ENCODE measurements at regions not wholly inside any gene's neighbourhood (a gene's known extent, or its start where the extent isn't known, plus 50 kb on each side); places are given as distances from the start of the nearest gene placed in this dataset.

DNA sequence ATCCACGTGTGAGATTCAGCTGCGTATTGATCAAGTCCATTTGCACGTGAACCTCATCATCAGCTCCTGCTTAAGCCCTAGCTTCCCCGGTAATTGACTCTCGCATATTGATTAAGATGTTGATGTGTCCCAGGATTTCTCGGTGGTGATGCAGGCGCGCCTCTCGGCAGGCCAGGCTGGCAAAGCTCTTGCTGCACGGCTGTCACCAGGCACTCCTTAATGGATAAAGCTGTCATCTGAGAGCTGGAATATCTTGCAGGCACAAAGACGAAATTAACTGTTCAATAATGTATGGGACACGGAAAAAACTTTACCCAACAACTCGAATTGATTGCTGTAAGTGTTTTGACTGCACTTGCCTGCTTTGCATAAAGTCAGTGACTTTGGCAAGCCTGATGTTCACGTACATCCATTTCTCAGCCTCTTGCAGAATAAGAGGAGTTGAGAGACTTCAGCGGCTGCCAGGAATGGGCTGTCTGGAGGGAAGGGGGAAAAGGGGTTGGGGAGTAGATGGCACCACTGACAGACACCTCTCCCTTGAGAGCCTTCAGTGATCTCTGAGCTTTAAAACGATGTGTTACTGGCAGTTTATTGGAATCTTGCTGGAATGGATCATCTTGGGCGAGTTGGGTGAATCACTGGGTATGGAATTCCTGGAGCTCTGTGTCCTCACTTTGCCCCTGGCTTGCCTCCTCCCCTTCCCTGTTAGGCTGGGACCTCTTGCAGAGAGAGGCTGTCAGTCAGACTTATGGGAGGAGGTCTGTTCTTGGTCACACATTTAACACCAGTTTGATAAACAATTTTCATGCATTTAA lies 650.3 kb downstream of the CCDC171 start:
- DNase-seq: peak in 1 of 14 donors; percentile 21

DNA sequence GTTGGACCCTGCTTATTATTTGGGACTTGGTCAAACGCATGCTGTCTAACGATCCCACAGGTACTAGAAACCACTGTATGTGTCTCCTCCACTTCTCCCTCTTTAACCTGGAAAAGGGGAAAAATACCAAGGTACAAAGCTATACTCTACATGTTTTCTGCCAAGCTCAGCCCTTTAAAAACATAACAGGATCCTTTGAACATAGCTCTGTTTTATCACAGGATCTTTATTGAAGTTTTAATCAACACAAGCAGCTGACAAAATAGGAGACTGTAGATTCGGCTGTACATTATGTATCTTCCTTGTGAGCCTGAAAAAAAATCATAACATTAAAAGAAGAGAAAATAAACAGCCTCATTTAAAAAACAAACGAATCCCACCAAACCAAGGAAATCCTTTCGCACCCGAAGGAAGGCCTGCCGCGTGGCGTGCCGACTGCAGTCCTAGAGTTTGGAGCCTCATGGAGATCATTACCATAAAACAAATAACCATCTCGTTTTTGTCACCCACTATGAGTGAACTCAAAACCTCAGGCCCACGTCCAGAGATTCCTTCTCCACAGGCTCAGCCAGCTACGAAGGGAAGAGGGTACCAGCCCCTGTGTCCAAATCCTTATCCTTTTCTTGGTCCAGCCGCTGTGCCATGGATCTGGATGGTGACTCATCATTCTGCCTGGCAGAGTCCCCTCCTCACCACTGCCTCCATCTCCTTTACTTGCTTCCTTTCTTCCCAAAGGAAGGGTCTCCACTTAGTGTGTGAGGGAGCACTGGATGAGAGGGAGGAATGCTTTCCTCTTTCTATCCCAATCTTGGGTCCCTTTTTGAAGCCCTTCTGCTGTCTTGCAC lies 651.1 kb downstream of the CCDC171 start:
- no peak for DNase-seq

DNA sequence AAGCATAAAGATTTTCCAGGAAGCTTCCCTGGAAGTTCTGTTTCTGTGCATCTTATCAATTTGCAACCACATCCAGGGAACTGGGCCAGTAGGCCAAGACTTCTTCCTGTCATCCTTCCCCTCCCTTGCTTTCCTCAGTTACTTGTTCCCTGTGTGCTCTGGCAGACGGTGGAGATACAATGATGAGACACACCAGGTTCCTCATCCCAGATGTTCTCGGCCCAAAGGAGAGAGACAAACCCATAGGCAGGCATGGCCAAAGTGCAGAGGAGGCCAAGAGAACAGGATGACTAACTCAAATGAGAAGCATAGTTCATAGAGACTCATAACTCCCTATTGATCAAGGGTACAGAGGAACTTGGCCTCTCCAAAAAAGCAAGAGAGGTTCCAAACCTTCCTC lies 652.6 kb downstream of the CCDC171 start:
- no peak for DNase-seq

DNA sequence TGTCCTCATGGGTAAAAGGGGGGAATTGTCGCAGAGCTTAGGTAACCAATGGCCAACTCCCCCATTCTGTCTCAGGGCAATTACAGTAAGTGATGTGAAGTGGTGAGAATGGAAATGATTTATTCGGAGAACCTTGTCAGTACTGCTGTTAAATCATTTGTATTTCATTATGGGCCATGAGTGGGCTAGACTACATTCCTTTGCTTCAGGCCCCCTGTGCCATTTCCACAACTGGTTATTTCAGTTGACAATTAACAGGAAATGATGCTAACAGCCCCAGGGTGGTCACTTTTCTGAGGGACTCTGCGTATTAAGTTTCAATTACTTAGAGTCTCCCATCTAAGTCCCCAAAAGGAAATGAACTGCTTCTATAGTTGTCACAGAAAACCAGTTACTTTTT lies 653.7 kb downstream of the CCDC171 start:
- no peak for DNase-seq

DNA sequence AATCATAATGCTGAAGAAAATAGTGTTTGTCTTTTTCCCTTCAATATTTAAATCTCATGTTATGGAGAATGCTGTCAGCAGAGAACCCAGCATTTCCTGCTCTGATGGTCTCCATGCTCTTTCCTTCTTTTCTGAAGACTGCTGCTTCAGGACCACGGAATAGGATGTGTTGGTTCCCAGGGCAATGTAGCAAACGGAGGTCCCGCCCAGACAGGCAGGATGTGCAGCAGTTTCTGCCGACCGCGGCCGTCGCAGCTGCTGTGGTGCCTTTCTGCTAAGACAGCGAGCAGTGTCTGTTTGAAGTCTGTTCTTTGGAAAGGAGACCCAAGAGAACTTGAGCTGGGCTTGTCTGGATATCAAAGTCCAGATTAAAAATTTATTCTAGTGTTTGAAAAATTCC lies 654.3 kb downstream of the CCDC171 start:
- DNase-seq: peak in 1 of 14 donors; percentile 1

DNA sequence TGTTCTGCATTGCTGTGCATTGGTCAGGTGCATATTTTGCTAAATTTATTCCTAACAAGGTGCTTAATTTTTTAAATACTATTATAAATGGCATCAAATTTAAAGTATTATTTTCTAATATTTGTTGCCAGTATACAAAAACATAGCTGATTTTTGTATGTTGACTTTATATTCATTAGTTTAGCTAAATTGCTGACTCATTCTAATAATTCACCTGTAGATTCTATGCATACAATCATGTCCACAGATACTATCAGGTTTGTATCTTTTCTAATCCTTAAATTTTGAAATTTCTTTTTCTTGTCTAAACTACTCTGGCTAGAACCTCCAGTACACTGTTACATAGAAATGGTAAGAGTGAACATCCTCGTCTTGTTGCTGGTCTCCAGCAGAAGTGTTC lies 657.6 kb downstream of the CCDC171 start:
- no peak for DNase-seq

DNA sequence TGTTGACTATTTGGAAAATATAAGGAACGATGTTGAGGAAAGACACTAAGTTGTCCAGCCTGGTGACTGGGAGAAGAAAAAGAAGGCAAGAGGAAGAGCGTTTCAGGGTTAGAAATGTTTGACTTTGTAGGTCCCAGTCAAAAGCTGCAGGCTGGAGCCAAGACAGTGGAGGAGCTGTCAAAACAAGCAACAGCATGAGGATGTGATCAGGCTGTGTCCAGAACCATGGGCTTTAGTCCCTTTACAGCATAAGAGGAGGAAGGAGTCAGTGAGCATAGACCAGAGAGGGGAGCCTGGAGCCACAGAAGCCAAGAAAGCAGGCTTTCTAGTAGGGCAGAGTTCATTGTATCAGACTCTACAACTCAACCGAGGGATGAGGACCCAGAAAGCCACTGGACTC lies 658.5 kb downstream of the BNC2 start:
- no peak for DNase-seq

DNA sequence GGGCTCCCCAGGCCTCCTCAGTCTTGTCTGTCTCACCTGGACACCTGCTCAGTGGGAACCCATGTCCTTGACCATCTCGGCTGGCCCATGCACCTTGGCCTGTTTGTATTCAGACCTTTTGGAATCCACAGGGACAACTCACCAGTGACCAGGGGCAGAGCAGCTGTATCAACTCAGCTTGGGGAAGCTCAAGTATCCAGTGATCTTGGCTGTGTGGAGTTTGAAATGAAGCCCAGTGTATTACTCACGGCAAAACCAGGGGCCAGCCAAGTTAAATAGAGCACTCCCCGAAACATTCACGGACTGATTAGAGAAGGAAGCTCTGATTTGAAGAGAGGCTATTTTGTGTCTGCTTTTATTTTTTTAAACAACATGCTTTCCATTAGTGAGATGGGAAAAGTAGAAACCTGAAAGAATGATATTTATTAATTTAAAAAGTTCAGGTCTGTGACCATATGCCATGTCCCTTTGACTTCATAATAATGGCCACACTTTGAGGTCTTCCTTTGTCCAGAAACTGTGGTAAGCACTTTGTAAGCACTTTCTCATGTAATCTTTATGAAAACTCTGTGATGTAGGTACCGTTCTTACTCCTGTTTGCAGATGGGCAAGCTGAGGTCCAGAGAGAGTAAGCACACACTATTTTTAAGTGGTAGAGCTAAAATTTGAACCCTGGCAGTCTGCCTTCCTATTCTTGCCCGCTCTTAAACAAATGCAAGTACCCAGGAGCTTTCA lies 656.5 kb downstream of the BNC2 start:
- DNase-seq: no peak

DNA sequence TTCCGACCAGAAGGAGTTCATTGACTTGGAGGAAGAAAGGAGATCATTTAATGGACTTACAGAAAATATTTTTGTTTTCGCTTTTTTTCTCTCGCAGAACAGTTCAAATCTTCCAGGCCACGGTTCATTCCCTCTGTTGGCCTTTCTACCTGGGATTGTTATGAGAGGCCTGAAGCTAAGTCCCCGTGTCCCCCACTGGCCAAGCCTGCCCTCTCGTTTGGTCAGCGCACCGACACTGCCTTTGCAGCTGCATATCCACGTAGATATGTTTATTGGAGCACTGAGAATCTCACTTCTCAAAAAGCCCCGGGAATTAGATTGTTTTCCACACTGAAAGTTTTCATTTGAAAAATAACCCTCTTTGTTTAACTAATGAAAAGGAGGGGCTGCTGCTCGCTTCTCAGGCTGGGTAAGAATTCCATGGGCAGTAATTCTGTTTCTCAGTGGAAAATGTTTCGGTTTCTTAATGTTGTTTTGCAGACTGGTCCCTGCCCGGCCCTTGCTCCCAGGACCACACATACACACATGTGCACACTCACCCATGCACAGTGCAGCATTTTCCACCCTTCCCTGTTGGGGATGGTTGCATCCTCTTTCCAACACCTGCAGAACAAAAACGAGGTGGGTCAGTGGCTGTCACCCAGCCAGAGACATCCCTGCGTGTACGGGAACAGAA lies 655.7 kb downstream of the BNC2 start:
- no peak for DNase-seq

DNA sequence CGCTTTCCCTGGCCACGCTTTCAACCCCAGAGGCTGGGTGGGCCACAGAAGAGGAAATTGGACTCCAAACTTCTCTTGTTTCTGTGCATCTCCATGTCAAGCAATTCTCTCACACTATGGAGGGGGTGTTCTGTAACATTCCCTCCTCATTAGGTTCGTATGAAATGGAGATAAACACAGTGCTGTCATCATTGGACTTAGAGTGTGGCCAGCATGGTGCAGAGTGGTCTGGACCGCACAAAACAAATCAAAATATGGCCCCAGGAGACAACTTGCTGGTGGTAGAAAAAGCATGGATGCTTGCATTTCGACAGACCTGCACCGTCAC lies 655.2 kb downstream of the BNC2 start:
- DNase-seq: no peak

DNA sequence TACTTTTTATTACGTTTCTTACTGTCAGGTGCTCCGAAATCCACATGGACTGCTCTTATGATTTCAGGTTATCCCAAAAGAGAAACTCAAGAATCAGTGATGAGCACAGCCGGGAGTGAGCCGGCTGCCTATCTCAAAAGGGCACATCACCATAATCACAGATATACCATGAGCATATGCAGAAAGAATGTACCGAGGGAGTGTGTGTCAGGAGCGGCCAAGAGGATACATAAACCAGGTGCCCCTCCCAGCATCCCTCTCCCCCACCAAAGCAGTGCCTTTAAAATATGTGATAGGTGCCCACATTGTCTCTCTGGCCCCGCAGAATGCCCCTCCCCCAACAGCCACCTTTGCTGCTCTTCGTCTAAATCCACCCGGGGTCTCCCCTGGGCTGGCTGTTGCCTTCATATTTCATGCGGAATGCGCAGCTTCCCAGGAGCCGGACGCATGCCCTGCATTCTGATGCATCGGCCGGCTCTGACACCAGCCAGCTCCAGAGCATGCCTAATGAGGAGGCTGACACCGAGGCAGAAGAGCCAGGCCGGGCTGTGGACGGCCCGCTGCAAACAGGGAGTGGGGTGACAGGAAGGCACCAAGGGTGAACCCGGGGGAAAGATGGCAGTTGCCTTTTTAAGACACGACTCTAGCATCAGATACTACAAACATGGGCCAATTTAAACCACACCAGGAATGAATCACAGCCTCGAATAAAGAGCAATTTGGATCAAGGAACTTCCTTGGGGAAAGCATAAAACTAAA lies 652.3 kb downstream of the BNC2 start:
- peak in 2 of 14 donors; percentile 18 to 21 for DNase-seq

DNA sequence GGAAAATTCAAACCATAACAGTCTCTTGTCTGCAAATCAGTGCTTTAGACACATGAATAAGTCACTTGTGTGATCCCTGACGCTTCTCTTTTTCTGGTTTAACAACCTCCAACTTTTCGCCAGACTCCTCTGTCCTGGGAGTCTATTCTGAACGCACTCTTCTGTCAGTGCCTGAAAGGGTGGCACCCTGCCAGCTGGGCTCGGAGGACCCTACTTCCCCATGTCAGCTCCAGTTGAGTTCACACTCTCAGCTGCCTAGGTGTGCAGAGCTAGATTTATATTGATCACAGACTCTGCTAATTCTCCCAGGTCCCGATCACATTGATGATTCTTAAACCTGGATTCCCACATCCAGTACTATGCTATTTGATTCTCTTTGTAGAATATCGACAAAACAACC lies 649.1 kb downstream of the BNC2 start:
- DNase-seq: peak in 1 of 14 donors; percentile 9

DNA sequence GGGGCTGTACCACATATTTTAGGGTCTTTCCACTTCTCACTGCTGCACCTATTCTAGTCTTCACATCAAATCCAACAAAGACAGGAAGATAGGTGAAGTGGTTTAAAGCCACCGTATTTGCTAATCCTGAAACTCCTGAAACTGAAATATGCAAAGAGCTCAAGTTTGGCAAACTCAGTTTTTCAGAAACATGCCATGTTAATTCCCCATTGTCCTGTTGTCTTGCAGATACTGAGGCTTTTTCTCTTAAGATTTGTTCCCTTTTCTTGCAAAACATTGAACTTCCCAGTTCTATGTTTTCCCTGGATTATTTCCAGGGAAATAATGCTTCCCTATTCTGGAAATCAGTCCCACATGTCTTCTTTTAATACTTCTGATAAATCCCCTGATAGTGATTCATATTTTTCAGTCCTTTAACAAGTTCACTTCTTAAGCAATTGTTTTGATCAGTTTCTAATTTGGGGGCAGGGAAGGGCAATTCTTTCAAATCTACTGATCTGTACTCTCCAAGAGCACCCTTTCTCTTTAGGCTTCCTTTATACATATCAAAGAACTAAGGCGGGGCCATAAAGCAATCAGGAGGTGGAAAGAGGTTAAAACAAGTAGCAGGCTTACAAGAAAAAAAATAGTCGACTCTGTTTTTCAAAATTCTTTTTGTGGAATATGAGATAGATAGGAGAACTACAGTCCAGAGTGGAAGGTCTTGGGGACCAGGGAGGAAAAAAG lies 648.5 kb downstream of the BNC2 start:
- DNase-seq: no peak

DNA sequence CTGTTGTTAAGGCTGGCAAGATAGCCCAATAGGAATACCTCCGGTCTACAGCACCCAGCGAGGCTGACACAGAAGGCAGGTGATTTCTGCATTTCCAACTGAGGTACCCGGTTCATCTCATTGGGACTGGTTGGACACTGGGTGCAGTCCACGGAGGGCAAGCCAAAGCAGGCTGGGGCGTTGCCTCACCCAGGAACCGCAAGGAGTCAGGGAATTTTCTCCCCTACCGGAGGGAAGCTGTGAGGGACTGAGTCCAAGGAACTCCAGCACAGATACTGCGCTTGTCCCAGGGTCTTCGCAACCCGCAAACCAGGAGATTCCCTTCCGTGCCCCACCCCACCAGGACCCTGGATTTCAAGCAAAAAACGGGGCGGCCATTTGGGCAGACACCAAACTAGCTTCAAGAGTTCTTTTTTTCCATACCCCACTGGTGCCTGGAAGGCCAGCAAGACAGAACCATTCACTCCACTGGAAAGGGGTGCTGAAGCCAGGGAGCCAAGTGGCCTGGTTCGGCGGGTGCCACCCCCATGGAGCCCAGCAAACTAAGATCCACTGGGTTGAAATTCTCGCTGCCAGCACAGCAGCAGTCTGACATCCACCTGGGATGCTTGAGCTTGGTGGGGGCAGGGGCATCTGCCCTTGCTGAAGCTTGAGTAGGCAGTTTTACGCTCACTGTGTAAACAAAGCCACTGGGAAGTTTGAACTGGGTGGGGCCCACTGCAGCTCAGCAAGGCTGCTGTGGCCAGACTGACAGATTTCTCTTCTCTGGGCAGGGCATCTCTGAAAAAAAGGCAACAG lies 647.2 kb downstream of the BNC2 start:
- DNase-seq: no peak

DNA sequence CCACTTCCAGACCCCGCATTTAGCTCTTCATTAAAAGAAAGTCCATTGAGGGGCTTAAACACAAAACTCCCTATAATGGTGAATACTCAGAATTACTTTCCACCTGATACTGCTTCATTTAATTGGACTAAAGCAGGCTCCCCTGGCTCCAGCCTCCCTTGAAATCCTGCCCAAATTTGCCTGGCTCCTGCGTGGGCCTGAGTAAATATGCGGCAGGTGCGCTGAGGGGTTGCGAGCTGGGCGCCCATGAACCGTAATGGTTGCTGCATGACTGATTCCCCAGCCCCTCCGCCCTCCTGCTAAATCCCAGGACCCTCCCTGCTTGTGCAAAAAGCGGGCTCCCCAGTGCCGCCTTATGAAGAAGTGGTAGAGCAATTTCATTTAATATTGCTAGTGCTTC lies 639.7 kb downstream of the BNC2 start:
- DNase-seq: no peak

DNA sequence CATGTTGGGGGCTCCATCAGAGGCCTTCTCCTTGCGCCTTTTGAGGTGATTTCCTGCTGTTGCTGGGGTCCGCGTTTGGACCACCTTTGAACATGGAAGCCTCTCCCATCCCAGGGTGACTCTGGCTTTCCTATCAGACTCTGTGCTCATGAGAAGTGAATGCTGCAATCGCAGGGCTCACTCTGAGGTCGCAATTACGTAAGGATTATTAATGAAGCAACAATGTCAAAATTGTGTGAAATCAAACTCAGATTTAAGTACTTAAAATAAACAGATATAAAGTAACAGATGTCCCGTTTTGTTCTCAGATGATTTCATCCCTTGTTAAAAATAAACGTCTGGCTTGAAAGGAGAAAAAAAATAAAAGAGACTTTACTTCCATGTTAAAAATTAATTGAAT lies 634.2 kb downstream of the BNC2 start:
- DNase-seq: no peak

DNA sequence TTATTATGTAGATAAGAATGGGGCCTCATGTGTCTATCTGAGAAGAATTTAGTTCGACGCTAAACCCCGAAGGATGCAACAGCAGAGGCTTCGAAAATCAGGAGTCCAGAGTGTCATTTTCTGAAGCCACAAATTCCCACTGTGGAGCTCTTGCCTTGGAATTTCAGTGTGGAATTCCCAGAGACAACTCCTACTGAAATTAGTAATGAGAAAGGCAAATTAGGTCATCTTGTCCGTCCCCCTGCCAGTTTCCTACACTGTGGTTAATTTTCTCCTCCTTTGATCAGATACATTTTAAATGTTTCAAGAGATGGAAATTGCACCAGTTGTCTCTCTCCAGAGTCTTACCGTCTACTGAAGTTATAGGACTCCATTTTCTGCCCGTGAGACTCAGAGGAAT lies 633.6 kb downstream of the BNC2 start:
- DNase-seq: no peak

DNA sequence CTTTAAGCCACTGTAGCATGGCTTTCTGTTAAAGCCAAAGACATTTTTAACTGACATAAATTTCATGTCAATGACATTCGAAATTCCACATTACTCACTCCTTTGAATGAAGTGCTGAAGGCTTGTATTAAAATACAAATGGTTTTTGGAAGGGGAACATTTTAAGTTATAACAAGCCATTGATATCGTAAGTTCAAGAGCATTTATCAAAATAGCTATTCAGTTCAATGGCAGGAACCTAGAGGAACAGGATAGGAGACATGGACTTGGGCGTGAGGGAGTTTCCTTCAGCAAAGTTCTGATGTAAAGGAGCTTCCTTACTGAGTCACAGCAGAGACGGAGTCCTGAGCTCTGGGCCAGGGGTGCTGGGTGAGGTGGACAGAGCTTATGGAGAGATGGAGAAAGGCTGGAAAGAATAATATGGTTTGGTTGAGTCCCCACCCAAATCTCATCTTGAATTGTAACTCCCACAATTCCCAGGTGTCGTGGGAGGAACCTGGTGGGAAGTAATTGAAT lies 631.8 kb downstream of the BNC2 start:
- DNase-seq: no peak

DNA sequence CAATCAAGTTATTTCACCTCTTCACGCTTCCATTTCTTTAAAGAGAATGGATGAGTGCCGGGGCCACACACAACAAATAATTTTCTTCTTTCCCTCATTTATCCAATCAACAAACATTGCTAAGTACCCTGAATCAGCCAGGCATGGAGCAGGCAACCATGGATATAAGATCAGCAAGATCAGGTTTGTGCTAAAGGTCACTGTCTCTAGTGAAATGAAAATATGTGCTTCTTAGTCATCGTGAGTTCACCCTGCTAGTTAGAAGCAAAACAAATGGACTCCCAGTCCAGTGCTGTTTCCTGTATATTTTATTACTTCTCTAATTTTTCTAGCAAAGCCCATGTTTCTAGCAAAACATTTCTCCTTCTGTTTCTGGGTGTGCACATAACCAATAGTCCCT lies 629.2 kb downstream of the BNC2 start:
- DNase-seq: no peak

DNA sequence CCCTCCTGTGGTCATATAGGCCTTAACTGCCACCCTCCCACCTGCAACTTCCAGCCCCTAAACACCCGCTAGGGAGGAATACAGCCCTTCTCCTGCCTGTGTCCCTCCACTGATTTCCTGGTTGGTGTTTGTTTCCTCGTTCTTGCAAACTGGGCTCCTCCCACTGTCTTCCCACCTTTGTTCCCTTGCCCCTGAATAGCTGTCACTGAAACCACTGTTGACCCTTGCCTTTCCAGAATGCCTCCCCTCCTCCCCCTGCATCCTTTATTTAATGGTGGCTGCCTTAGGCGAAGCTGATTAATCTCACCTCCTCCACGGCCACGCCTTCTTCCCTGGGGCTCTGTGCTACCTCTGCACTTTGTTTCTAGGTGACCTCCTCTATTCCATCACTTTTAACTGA lies 626.7 kb downstream of the BNC2 start:
- no peak for DNase-seq
